GM21619 (cell line): ENCODE measurements at regions not wholly inside any gene's neighbourhood (a gene's known extent, or its start where the extent isn't known, plus 50 kb on each side); places are given as distances from the start of the nearest gene placed in this dataset.
"Not testable (repeated sequence)": the region's sequence is repeated elsewhere in the genome, so short reads cannot be mapped to it uniquely, and the experiment has no call there.

Experiments
- ATAC-seq: cut with Tn5 transposase; IDR thresholded peaks from one replicate; pipeline ENCODE4 v1.9.1; 2021; ENCODE audit not compliant: unreplicated experiment

DNA sequence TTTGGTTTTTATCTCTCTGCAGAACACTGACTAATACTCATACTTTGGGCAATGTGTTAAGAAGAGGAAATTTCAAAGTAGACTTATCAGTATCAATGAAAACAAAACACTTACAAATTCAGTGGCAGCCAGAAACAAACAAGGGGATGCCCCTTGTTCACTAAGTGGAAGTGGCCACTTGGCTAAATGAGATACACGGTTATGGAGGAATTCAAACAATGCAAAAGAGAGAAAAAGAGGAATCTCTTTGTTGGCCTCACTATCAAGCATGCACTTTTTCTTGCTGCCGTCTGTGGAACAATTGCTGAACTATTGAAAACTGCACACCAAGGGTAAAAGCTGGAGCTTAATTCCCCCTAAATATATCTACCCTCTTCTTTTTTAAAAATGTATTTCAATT is 2044.9 kb upstream of the CDH6 start:
- no peak for ATAC-seq

DNA sequence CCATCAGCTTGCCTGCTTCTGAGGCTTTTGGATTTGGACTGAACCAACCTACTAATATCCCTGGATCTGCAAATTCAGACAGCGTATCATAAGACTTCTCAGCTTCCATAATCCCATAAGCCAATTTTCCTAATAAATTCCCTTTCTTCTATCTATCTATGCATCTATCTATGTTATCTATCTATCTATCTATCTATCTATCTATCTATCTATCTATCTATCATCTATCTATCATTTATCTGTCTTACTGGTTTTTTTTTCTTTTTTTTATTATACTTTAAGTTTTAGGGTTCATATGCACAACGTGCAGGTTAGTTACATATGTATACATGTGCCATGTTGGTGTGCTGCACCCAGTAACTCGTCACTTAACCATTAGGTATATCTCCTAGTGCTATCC is 2045.4 kb upstream of the CDH6 start:
- ATAC-seq = no peak

DNA sequence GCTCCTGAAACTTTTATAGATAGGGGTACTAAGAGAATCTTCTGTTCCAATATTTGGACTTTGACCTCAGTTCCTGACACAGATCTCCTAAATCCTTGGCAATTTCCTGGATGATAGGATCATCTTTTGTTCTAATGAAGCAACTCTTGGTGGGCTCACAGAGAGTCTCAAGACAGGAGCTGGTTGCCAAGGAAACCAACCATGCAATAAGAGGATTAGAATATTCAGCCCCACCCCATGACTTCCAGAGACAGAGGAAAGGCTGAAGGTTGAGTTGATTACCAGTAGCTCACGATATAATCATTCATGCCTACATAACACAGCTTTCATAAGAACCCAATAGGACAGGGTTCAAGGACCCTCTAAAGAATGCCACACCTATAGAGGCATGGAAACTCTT is 2050.2 kb upstream of the CDH6 start:
- ATAC-seq = no peak

DNA sequence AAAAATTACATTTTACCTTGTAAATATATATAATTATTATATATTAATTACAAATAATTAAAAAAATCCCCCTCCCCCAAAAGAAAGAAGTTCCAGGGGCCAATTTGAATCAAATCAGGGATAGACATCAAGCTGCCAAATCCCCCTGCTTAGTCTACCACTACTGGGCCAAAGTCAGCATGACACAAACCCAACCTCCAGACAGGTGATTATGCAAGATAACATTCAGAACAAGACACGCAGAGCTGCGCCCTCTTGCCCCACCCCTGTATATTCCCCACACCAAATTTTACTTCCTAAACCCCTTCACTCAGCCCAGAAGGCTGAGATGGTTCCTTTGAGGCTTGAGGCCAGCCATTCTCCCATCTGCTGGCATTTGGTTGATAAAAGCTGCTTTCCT is 2059.1 kb upstream of the CDH6 start:
- ATAC-seq = no peak

DNA sequence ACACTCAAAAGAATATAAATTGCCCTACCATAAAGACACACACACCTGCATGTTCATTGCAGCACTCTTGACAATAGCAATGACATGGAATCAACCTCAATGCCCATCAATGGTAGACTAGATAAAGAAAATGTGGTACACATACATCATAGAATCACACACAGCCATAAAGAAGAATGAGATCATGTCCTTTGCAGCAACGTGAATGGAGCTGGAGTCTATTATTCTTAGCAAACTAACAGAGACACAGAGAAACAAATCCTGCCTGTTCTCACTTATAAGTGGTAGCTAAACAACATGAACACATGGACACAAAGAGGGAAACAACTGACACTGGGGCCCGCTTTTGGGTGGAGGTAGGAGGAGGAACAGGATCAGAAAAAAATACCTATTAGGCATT is 2062.2 kb upstream of the CDH6 start:
- no peak for ATAC-seq

DNA sequence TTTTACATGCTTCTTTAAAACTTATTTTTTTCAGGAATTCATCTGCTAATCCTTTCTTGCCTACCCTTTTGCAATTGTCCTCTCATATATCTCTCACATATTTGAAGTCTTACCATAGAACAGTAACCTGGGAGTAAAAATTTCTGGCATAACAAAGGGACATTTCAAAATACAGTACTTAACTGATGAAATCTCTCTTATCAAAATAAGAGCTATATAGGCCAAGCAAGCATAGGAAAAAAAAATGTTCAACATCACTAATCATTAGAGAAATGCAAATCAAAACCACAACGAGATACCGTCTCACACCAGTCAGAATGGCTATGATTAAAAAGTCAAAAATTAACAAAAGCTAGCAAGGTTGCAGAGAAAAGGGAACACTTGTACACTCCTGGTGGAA is 2062.7 kb upstream of the CDH6 start:
- ATAC-seq = no peak

DNA sequence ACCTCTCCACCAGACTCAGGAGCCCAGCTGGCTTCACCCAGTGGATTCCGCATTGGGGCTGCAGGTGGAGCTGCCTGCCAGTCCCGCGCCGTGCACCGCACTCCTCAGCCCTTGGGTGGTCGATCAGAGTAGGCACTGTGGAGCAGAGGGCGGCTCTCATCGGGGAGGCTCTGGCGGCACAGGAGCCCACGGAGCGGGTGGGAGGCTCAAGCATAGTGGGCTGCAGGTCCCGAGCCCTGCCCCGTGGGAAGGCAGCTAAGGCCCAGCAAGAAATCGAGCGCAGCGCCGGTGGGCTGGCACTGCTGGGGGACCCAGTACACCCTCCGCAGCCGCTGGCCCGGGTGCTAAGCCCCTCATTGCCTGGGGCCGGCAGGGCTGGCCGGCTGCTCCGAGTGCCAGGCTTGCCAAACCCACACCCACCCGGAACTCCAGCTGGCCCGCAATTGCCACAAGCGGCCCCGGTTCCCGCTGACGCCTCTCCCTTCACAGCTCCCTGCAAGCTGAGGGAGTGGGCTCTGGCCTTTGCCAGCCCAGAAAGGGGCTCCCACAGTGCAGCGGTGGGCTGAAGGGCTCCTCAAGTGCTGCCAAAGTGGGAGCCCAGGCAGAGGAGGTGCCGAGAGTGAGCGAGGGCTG is 2065.8 kb upstream of the CDH6 start:
- ATAC-seq = not testable (repeated sequence)

DNA sequence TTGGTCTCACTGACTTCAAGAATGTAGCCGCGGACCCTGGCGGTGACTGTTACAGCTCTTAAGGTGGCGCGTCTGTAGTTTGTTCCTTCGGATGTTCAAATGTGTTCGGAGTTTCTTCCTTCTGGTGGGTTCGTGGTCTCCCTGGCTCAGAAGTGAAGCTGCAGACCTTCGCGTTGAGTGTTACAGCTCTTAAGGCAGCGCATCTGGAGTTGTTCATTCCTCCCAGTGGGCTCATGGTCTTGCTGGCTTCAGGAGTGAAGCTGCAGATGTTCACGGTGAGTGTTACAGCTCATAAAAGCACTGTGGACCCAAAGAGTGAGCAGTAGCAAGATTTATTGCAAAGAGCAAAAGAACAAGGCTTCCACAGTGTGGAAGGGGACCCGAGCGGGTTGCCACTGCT is 2067.0 kb upstream of the CDH6 start:
- not testable (repeated sequence) for ATAC-seq

DNA sequence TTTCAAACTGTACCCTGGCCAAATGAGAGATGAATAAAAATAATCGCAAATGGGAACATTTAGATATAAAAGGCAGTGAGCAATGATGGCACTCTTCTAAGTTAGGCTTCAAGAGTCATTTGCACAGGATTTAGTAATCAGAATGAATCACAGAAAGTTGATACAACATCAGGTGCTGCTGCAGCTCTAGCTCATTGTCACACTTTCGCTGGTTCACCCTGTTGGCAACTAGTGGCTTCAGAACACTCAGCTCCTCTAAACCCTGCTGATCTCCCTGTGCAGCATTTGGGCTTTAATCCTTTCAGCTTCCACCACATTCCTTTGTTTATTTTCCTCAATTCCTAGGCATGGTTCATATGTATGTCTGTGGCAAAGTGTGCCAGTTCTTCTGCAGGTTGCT is 2071.2 kb upstream of the CDH6 start:
- ATAC-seq = no peak

DNA sequence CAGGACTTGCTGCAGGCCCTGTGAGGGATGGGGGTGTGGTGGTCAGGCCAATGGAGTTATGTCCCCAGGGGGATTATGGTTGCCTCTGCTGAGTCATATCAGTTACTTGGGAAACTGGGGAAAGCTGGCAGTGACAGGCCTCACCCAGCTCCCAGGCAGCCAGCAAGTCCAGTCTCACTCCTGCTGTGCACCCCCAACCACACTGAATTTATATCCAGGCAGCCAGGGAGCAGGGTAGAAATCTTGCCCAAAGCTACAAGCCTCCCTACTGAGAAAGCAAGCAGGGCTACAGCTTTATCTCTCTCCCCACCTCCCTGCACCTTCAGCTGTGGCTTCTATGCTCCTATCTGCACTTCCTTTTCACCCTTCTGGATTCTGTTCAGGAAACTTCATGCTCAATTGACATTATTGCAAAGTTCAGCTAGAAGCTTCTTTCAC is 2076.0 kb upstream of the CDH9 start:
- ATAC-seq = no peak

DNA sequence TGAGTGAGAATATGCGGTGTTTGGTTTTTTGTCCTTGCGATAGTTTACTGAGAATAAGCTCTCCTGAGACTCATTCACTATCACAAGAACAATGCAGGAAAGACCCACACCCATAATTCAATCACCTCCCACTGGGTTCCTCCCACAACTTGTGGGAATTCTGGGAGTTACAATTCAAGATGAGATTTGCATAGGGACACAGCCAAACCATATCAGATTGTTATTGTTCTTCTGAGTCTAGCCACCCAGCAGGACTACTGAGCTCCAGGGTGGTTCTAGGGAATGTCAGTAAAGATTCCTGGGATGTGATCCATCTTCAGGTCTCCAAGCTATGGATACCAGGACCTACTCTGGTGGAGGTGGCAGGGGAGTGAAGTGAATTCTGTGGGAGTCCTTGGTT is 2075.1 kb upstream of the CDH9 start:
- ATAC-seq = no peak

DNA sequence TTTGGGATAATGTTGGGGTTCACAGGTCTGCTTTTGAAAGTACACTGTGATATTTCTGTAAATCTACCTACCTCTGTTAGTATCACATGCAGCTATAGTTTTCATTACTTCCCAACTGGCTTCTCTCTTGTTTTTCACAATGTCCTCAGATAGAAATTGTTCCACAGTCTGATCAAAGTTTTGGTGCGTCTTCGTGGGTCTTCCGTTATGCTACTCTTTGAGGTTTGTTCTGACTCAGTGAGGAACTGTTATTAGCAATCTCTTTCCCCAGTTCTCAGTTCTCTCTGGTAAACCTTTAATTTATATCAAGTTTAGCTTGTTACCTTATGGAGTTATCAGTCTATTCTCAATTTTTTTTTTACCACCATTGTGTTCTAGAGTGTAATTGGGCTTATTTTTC is 2061.2 kb upstream of the CDH9 start:
- ATAC-seq = no peak

DNA sequence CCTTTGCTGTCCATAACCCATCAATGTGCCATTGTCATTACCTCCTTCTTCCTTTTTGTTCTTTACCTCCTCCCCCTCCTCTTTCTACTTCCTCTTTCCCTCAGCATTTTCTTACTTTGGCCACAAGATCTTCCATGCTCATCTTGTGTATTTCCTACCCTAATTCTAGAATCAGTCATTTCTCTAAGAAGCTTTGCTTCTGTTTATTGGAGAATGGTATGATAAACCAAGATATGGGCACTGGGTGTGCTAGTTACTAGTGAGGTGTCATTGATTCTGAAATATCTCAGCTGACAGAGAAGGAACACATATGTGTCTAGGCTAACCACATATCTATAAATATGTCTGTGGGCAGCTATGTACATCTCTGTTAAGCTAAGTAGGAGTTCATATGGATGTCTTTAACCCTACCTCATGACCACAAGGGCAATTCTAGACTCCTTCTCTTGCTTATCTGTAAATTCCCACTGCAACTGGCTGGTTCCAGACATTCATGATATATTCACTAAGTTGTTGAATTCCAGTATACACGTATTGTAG is 2051.3 kb upstream of the CDH9 start:
- no peak for ATAC-seq

DNA sequence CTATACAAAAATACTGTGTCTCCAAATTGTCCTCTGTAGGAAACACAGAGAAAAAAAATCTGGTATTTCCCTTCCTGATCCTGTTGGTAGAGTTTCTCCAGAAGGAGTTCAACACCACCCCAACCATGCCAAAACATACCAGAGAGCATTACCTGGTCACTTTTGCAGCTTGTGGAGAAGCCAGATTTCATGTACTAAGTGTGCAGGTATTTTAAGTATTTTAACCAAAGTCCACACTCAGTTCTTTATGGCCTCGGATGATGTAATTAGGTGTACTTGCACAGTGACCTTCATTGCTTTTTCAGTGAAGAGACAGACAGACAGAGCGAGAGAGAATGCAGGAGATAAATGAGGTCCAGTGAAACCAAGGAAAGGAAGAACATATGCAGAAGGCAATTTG is 2046.8 kb upstream of the CDH9 start:
- no peak for ATAC-seq

DNA sequence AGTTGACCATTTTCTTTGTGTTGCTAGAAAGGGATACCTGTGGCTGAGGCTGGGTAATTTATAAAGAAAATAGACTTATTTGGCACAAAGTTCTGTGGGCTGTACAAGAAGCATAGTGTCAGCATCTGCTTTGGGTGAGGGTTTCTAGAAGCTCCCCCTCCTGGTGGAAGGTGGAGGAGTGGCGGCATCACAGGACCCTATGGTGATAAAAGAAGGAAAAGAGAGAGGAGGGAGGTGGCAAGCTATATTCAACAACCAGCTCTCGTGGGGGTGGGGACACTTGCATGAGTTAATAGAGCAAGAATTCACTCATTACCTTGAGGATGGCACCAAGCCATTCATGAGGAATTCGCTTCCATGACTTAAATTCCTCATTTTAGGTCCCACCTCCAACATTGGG is 2041.4 kb upstream of the CDH9 start:
- ATAC-seq = no peak

DNA sequence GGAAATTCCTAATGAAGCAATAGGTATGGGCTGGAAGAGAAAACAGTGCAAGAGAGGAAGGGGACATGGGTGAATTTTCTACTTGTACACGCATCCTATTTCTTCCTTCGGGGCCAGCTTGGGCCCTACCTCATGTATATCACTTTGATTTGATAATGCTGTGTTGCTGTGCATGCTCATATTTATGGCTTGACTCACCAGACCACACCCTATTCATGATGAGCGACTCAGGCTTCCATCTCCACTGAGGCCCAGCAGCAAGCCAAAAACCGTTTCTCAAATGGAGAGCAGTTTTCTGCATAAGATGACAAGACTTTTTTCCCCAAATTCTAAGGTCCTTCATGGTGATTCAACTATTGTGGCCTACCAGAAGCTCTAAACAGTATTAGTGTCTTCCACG is 2039.1 kb upstream of the CDH9 start:
- ATAC-seq = no peak

DNA sequence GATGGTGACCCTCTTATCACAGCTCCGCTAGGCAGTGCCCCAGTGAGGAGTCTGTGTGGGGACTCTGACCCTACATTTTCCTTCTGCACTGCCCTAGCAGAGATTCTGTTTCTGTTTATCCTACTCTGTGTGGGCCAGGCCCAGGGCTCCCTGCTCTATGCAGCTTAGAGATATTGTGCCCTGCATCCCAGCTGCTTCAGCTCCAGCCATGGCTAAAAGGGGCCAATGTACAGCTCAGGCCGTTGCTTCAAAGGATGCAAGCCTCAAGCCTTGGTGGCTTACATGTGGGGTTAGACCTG is 2030.7 kb upstream of the CDH9 start:
- ATAC-seq = no peak

DNA sequence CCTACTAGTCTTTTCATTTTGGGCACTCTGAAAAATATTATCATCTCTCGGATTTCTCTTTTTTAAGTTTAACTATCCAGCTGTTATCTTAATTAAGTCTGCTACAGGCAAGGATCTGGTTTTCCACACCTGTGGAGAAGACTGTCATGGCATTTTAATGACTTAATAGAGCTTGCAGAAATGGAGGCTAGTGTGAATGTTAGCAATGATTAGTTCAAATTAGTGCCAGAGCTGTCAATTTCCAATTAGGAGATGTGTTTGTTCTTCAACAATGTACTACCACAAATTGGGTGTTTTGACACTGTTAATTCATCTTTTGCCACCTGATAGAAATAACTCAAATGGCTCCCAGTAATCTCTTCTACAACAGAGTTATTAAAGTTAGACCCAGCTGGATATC is 2023.0 kb upstream of the CDH9 start:
- no peak for ATAC-seq

DNA sequence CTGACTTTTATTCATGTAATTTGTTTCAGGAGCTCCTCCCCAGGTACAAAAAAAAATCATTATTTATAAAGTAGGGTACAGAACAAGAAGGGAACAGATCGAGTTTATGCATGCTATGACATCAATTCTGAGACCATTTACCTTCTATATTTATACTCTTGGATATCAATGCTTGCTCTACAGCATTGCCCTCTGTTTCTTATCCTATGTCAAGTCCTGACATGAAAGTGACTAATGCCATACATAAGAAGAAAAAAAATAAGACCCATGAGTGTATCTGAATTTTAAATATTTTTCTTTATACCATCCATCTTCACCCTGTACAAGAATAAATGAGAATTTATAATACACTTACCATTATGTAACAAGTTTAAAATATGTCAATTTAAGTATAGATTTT is 2016.3 kb upstream of the CDH9 start:
- ATAC-seq = no peak

DNA sequence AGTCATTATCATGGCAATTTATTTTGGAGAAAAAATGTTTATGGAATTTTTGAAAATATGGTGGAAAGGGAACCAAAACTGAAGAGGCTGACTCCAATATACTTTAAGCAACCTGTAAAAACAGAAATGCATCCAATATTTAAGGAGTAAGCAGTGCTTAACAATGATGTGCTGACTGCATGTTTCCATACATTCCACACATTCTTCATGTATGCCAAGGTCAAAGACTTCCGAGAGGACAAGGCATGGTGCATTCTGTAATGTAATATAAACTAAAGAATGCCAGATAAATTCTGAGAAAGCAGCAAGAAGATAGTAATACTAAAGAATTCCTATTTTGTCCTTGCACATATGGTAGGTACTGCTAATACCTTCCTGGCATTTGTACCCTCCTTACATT is 2015.9 kb upstream of the CDH9 start:
- no peak for ATAC-seq

DNA sequence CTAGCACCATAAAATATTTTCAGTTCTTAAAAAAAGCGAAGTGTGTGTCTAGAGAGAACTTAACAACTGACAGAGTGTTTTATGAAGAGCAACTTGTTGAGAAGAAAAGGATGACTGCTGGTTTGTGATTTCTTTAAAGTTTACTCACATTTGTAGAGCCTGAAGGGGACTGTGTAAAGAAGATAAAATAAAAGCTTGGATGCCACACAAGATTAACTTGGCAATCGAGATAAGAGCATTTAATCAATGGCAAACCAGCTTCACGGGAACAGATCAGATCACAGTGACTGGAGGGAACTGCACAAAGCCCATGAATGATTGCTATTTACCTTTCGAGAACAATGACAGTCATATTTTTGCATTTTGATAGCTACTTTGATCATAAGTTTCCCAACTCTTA is 2013.1 kb upstream of the CDH9 start:
- ATAC-seq = no peak

DNA sequence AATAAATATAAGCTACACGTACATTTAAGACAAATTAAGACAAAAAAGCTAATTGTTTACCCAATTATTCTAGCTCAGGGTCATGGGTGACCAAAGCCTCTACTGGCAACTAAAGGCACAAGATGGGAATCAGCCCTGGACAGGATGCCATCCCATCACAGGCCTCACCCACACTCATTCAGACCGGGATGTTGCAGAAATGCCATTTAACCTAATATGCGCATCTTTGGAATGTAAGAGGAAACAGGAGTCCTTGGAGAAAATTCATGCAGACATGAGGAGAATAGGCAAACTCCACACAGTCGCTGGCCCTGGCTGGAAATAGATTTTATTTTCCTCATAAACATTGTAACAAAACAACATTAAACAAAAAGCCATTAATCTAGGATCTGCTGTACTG is 2003.8 kb upstream of the CDH9 start:
- no peak for ATAC-seq

DNA sequence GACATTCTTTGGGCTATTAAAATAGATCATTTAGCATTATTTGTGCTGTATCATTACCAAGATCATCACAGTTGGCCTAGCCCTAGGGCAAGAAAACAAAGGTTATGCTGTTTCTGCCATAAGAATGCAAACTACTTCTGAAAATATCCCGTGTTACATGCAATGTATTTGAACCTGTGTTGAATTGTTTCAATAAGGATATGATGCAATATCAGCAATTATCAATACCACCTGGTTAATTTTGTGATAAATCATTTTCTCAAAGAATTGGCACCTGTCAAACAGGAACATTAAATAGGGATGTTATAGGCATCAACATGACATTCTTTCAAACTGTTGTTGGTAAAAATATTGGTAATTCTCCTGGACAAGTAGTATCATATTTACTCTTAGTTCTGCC is 2002.0 kb upstream of the CDH9 start:
- no peak for ATAC-seq

DNA sequence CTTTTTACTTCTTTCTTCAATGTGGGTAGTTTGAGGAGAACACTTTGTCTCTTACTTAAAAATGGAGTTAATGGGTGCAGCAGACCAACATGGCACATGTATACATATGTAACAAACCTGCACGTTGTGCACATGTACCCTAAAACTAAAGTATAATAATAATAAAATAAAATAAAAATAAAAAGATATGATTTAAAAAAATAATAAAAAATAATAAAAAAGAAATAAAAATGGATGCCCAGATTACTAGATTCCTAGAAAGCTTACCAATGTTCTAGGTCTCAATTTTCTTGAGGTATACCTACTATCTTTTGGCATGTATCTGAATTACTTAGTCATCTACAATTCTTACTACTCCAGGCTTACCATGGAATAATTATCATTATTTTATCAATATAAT is 2001.6 kb upstream of the CDH9 start:
- ATAC-seq = no peak
